ENCODE measurements at regions not wholly inside any gene's neighbourhood (a gene's known extent, or its start where the extent isn't known, plus 50 kb on each side); places are given as distances from the start of the nearest gene placed in this dataset.

DNA sequence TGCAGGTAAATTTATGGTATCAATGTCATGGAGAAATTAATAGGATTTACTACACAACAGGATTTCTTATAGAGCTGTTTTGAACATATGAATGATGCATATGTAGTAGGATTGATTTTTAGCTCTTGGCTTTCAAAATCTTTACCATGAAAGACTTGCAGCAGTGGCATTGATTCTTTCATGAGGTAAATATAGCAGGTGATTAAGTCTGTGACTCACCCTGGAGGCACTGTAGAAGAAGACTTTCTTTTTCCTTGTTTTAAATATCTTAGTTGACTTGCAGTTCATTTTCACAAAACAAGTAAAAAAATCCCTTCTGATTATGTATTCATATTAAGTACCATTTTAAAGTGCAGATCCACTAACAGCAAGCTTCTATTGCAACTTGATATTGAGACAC is 463.0 kb downstream of the FBXO15 start:
- TF ChIP-seq CTCF (IDR thresholded peaks at IDR 0.05), result no peak
- no peak for TF ChIP-seq POLR2A (IDR thresholded peaks at IDR 0.05)
